GM23248 (cell line): ENCODE measurements at regions not wholly inside any gene's neighbourhood (a gene's known extent, or its start where the extent isn't known, plus 50 kb on each side); places are given as distances from the start of the nearest gene placed in this dataset.

Experiments used
- EZH2 ChIP-seq: fragments of 200-600 bp; sonication (generic); IDR thresholded peaks from 2 replicates; pipeline ENCODE4 v1.6.1; 2018; ENCODE audit warnings: antibody characterized with exemption, mild to moderate bottlenecking; ENCODE audit not compliant: insufficient read depth, poor library complexity, severe bottlenecking
- EZH2phosphoT487 ChIP-seq: fragments of 200-600 bp; sonication (generic); IDR thresholded peaks from 2 replicates; pipeline ENCODE4 v1.6.1; 2018; ENCODE audit warnings: antibody characterized with exemption, moderate library complexity, mild to moderate bottlenecking, low read depth; ENCODE audit not compliant: insufficient read depth

- TF ChIP-seq EZH2 (no peak), EZH2phosphoT487 (no peak)
Measured at GRCh38 chr6:93975159-93975558, 555.8 kb upstream of the EPHA7 start.
